Left colon (tissue), 2 donors: ENCODE measurements at regions not wholly inside any gene's neighbourhood (a gene's known extent, or its start where the extent isn't known, plus 50 kb on each side); places are given as distances from the start of the nearest gene placed in this dataset.
"Not testable (repeated sequence)": the region's sequence is repeated elsewhere in the genome, so short reads cannot be mapped to it uniquely, and the experiment has no call there.

Source experiments
- ATAC-seq: fragments of 200-7000 bp; cut with Tn5 transposase; one replicate; pipeline ENCODE4 v1.9.1; 2020; ENCODE audit warnings: mild to moderate bottlenecking, moderate library complexity
- DNase-seq, 2 donors: peaks; one replicate each; pipeline ENCODE4 v3.0.0-alpha.2; 2020
- intact Hi-C, 2 donors: fragments of 100-400 bp; cut with DNase I in 1 of 2; cut with micrococcal nuclease in 1 of 2; formaldehyde crosslinking; loops; one replicate each; pipeline versions ENCODE4 v1.11.2 to v1.14.0; 2022; cut with DNase I, micrococcal nuclease
- donor health status: DM: no; HTN: no; CAD: no.
- donor health status: DM: yes; HTN: yes; CAD: no.

- DNase-seq (no peak), ATAC-seq (no peak)
- intact Hi-C loops = no loop called here
Observed at GRCh38 chr2:228629251-228629650, 447.8 kb upstream of the SPHKAP start.

GRCh38 chr2:228628682-228629081, 447.2 kb upstream of the SPHKAP start:
- intact Hi-C loops = no loop called here
- ATAC-seq (no peak), DNase-seq (no peak)

- ATAC-seq = no peak
- intact Hi-C loops = no loop called here
Observed at GRCh38 chr2:228627510-228627909, 446.0 kb upstream of the SPHKAP start.

GRCh38 chr2:228625481-228625880, 444.0 kb upstream of the SPHKAP start:
- intact Hi-C loops = no loop called here
- no peak for ATAC-seq

More at GRCh38 chr2:228627510-228627909, 446.0 kb upstream of the SPHKAP start:
- no peak for DNase-seq

GRCh38 chr2:228624733-228625132, 443.2 kb upstream of the SPHKAP start:
- ATAC-seq (no peak), DNase-seq (no peak)
- intact Hi-C loops = no loop called here

More at GRCh38 chr2:228625481-228625880, 444.0 kb upstream of the SPHKAP start:
- no peak for DNase-seq

GRCh38 chr2:228615496-228615895, 434.0 kb upstream of the SPHKAP start:
- intact Hi-C loops = no loop called here
- DNase-seq (no peak), ATAC-seq (no peak)

GRCh38 chr2:228614741-228615140, 433.3 kb upstream of the SPHKAP start:
- DNase-seq = no peak
- intact Hi-C loops = no loop called here
- ATAC-seq = no peak

GRCh38 chr2:228613133-228613850, 431.8 kb upstream of the SPHKAP start:
- intact Hi-C loops = no loop called here
- ATAC-seq (no peak), DNase-seq (no peak)

- DNase-seq (no peak), ATAC-seq (no peak)
- intact Hi-C loops = no loop called here
Observed at GRCh38 chr2:228611171-228611570, 429.7 kb upstream of the SPHKAP start.

GRCh38 chr2:228602288-228602687, 420.8 kb upstream of the SPHKAP start:
- intact Hi-C loops = no loop called here
- ATAC-seq (no peak), DNase-seq (no peak)

- intact Hi-C loops = no loop called here
- DNase-seq (no peak), ATAC-seq (peak; percentile 50)
Observed at GRCh38 chr2:228600265-228600664, 418.8 kb upstream of the SPHKAP start.

- peak; percentile 48 for ATAC-seq
- DNase-seq = no peak
- intact Hi-C loops = no loop called here
Observed at GRCh38 chr2:228599781-228600180, 418.3 kb upstream of the SPHKAP start.

GRCh38 chr2:228599297-228599696, 417.8 kb upstream of the SPHKAP start:
- intact Hi-C loops = no loop called here
- ATAC-seq = peak; percentile 89
- peak; percentile 16 to 43 for DNase-seq

- peak; percentile 69 for ATAC-seq
- DNase-seq = no peak
- intact Hi-C loops = no loop called here
Observed at GRCh38 chr2:228597032-228597431, 415.5 kb upstream of the SPHKAP start.

GRCh38 chr2:228594012-228594411, 412.5 kb upstream of the SPHKAP start:
- intact Hi-C loops = no loop called here
- peak; percentile 81 for ATAC-seq
- no peak for DNase-seq

- intact Hi-C loops = no loop called here
- no peak for ATAC-seq
- no peak for DNase-seq
Observed at GRCh38 chr2:228592925-228593324, 411.4 kb upstream of the SPHKAP start.

- ATAC-seq = no peak
- no peak for DNase-seq
- intact Hi-C loops = no loop called here
Observed at GRCh38 chr2:228590681-228591080, 409.2 kb upstream of the SPHKAP start.

- intact Hi-C loops = no loop called here
- no peak for ATAC-seq
Observed at GRCh38 chr2:228589115-228589514, 407.6 kb upstream of the SPHKAP start.

GRCh38 chr2:228581731-228582130, 400.2 kb upstream of the SPHKAP start:
- intact Hi-C loops = no loop called here
- DNase-seq (no peak), ATAC-seq (no peak)

More at GRCh38 chr2:228589115-228589514, 407.6 kb upstream of the SPHKAP start:
- no peak for DNase-seq

GRCh38 chr2:228575897-228576296, 394.4 kb upstream of the SPHKAP start:
- intact Hi-C loops = no loop called here
- DNase-seq = no peak
- ATAC-seq = no peak

- intact Hi-C loops, DNase-seq, ATAC-seq: not testable (repeated sequence)
Observed at GRCh38 chr2:228568275-228568674, 386.8 kb upstream of the SPHKAP start.
